Transverse colon (tissue), 4 donors: ENCODE measurements at regions not wholly inside any gene's neighbourhood (a gene's known extent, or its start where the extent isn't known, plus 50 kb on each side); places are given as distances from the start of the nearest gene placed in this dataset.

Experiments
- POLR2A ChIP-seq: fragments of 450-650 bp; IDR thresholded peaks from one replicate; pipeline ENCODE4 v1.6.1; 2016; ENCODE audit warnings: antibody characterized with exemption, mild to moderate bottlenecking, moderate library complexity
- POLR2AphosphoS5 ChIP-seq, 3 donors: sonication (generic); formaldehyde crosslinking; IDR thresholded peaks; one replicate each; pipeline ENCODE4 v1.6.1; 2016; ENCODE audit warnings: antibody characterized with exemption in 3 of 3
- TF ChIP-seq, protein P1 (sequence below), 5 experiments: fragments of 200-600 bp in 3 of 5; fragments of 450-650 bp in 2 of 5; sonication (generic) in 3 of 5; IDR thresholded peaks; 1 replicate in 2 of 5; 2 replicates in 3 of 5; pipeline ENCODE4 v1.5.1; 2016 to 2017; ENCODE audit warnings: antibody characterized with exemption in 5 of 5, inconsistent platforms in 3 of 5, mild to moderate bottlenecking in 2 of 5, moderate library complexity in 1 of 5

DNA sequence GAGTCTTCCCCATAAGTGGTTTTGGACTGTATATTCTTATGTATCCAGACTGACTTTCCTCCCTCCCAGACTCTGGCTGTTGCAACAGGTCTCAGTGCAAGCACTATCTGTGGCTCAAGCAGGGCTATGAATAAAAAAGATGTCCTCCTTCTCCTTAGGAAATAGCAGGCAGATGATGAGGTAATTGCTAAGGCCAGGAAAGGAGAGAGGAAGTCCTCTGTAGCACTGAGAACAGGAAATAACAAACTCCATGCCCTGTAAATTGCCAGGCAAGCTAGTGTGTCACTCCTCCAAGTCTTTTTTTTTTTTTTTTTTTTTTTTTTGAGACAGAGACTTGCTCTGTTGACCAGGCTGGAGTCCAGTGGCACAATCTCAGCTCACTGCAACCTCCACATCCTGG, 900.1 kb downstream of the TYW1 start:
- TF ChIP-seq POLR2A (no peak), POLR2AphosphoS5 (IDR thresholded peaks at IDR 0.05) (no peak)
- TF ChIP-seq, protein P1, sequence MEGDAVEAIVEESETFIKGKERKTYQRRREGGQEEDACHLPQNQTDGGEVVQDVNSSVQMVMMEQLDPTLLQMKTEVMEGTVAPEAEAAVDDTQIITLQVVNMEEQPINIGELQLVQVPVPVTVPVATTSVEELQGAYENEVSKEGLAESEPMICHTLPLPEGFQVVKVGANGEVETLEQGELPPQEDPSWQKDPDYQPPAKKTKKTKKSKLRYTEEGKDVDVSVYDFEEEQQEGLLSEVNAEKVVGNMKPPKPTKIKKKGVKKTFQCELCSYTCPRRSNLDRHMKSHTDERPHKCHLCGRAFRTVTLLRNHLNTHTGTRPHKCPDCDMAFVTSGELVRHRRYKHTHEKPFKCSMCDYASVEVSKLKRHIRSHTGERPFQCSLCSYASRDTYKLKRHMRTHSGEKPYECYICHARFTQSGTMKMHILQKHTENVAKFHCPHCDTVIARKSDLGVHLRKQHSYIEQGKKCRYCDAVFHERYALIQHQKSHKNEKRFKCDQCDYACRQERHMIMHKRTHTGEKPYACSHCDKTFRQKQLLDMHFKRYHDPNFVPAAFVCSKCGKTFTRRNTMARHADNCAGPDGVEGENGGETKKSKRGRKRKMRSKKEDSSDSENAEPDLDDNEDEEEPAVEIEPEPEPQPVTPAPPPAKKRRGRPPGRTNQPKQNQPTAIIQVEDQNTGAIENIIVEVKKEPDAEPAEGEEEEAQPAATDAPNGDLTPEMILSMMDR (IDR thresholded peaks at IDR 0.05): no peak
